Glomerular endothelial cell (primary cell): ENCODE measurements at regions not wholly inside any gene's neighbourhood (a gene's known extent, or its start where the extent isn't known, plus 50 kb on each side); places are given as distances from the start of the nearest gene placed in this dataset.

Experiments
- DNase-seq: peaks from one replicate; pipeline ENCODE4 v3.0.0-alpha.2; 2011; ENCODE audit warnings: low read depth, low spot score; ENCODE audit errors: extremely low read depth

DNA sequence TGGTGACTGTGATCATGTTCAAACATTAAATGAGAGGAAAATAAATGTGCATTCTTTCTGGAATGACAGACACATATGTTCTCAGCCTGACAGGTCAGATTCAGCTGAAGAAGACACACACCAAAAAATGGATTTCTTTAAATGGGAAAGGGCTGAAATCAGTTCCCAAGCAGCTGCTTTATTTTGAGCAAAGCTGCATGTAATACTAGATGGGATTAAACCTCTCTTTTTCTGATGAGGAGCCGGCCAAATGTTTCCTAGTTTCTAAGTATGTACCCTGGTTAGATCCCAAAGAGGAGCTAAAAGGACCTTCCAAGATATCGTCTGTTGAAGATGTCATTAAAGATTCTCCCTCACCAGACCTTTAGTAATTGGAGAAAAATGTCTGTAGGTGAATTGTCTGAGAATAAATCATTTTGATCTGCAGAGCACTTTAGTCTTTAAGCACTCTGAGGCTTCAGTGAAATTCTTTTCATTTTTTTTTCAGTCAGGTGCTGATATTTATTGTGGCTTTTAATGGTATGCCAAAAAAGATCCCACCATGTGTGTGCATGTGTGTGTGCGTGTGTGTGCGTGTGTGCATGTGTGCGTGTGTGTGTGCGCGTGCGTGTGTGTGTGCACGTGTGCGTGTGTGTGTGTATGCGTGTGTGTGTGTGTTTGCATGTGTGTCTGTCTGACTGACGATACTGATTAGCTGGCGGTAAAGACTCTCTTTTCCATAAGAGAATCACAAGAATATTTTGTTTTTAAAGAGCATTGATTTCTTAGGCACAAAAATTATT, 175.8 kb downstream of the IRS1 start:
- no peak for DNase-seq

DNA sequence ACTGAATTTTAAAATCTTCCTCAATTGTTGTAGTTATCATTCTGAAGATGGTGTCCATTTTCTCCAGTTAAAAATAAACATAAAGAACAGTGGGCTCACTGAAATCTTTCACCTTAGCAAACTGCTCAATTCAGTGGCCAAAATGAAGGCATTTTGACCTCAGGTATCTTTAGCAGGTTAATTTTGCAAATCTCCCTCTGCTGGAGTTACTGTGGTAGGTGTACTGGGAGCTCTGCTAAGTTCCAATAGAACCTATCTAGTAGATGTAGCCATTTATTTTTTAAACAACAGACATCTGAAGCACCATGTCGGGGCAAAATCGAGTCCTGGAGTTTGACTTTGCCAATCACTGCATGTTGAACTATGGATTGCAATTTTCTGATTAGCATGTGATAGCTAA, 177.1 kb downstream of the IRS1 start:
- no peak for DNase-seq

DNA sequence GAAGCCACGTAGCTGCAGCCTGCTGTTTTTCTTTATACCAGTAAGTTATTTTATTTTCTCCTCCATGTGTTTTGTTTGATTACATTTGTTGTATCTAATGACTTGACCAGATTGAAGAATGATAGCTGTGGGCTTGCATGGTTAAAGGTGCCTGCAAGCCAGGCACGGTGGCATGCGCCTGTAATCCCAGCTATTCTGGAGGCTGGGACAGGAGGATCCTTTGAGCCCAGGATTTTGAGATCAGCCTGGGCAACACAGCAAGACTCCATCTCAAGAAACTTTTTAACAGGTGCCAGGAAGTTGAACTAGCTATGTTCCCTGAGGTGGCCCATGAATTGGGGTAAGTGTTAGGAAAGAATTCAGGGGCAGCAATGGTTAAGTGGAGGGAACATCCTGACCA, 179.4 kb downstream of the IRS1 start:
- no peak for DNase-seq

DNA sequence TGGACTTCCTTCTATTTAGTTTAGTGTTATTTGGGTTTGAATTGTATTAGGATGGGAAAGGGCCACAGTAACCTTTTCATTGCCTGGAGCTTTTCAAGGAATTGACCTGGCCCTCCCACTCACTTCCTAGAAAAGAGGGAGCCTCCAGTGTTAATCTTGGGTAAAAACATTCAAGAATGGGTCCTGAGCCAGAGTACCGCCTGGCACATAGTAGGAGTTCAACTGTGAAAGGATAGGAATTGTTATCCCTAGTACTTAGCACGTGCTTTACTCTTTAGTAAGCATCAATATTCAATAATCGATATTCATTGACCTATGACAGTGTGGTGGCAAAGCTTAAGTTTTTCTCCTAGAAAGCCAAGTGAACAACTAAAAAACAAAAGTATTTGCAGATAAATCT, 179.9 kb downstream of the IRS1 start:
- DNase-seq = no peak

DNA sequence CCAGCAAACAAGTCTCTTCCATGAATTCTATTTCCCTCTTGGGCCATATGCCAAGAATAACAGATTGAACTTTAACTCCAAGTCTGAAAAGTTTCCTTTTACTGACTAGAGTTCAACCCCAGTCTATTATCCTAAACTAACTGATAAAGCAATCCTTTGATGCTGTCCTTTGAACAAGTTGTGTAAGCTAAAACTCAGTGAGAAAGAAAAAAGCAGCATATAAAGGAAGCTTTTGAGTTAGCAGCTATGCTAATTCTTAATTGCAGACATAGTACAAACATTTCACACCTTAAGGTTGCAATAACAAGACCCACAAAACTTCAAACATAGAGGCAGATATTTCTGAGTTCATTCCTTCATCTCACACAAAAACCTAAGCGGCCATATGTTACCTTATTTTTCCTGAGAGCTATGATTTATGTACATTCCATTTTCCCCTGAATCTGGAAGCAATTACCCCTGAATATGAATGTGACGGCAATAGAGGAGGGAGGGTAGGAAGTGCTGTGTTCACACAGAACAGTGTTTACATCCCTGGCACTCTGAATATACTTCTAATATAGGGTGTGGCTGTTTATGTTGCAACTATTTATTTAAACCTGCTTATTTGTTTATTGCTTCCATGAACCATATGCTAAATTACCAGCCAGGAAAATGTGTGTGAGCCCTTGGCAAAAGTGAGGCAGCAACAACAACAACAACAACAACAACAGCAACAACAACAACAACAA, 180.6 kb downstream of the IRS1 start:
- no peak for DNase-seq

DNA sequence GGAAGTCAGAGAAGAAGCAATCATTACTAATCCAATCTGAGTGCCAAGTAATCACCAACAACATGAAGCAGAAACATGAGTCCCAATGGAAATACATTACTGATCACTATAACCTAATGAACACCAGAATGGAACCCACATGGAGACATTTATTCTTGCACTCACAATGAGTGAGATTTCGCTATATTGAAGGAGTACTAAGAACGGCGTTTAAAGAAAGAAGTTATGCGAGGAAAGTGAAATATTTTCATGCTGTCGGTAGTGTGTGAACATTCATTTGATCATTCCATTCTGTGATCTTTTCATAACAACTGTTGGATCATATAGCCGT, 181.1 kb downstream of the IRS1 start:
- DNase-seq = no peak

DNA sequence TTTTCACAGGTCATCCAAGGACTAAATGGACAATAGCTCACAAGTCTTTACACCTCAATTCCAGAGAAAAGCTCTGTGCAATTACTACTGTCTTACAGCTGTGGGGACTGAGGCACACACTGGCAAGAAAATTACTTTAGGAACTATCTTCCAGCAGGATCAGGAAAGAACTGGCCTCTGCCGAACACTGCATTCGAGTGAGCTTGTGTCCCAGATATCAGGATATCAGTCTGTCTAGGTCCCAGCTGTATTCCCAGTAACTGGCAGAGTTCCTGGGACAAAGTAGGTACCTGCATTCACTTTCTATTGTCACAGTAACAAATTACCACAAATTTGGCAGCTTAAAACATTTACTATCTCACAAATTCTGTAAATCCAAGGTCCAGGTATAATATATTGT, 183.7 kb downstream of the IRS1 start:
- no peak for DNase-seq

DNA sequence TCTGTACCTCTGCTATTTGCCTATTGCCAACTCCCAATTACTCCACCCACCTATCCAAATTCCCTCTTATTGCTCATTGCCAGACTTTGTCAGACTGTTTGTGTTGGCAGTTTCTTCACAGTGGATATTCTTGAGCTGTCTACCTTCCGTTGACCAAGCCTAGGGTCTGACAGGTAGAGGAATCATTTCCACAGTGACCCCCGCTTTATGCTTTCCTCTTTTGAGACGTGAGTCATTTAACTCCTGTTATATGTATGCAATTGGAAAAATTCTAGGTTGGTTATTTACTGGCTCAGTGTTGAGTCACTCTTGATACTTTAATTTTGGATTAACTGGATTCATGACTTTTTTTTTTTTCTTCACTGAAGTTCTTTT, 187.7 kb downstream of the IRS1 start:
- DNase-seq = no peak

DNA sequence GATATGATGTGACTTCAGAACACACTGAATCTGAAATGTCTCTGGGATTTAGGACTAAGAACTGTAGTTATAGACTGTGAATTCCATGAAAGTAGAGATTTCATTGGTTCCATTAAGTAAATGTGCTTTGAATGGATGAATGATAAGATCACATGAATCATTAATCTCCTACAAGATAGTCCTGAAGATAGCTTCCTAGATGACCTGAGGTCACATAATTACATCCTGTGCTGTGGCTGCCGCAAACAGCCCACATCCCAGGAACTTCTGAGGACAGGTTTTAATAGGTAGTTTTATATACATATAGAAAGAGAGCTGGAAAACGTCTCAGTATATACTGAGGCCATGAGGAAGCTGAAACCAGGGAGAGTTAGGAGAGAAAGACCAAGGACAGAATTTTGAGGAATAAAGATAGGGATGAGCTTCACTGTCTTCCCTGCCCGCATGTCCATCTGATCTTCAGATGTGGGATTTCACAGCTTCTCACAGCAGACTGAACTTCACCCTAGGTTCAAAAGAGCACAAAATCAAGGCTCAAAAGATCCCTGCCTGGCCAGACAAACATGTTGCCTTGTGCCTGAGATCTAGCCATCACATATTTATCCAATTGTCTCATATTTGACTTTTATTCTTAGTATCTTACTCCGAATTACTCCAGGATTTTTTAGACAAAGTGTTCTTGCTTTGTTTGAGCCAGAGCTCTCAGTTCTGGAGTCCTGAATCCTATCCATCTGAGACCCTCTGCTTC, 188.2 kb downstream of the IRS1 start:
- DNase-seq = no peak

DNA sequence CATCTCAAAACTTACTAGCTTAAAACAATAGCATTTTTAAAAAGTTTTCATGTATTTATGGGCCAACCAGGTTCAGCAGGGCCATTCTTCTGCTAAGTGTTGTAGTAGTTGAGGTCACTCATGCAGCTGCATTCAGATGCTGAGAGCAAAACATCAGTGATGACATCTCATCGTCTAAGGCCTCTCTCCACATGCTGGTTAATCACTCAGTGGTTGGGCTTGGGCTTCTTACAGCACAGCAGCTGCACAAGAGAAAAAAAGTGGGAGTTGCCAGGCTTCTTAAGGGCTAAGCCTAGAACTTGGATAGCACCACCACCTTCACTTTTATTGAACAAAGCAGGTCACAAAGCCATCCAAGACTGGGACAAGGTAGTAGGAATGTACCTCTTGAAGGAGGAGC, 190.3 kb downstream of the IRS1 start:
- no peak for DNase-seq

DNA sequence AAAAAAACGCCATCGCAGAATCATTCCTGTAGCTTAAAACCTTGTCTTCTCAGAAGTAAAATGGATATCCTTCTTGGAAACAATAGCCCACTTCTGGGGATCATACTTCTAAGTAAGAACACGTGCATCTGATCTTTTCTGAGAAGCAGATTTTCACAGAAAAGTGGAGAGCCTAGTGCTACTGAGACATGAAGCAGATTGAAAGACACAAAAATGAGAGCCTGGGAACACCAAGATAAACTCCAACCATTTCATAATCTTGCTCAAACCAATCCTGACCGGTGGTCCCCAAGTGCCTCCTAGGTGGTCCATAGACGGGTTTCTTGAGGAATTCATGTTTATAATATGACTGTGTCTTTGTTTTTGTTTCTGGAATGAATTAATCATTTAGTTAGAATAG, 191.2 kb downstream of the IRS1 start:
- DNase-seq = no peak

DNA sequence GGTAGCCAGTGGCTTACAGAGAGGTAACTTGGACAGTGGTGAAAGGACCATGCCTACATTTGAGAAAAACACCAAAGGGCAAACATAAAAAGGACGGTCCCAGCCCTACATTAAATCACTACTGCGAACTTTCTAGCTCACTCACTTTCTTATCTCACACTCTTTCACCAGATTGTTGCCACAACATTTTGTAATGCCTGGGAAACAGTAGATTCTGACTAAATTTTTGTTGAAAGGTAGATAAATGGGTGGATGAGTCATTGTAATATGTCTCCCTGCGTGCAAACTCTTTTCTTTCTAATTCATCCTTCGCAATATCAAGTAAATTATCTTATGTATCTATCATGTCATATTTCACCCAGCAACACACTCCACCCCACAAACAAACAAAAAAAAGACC, 192.2 kb downstream of the IRS1 start:
- no peak for DNase-seq

DNA sequence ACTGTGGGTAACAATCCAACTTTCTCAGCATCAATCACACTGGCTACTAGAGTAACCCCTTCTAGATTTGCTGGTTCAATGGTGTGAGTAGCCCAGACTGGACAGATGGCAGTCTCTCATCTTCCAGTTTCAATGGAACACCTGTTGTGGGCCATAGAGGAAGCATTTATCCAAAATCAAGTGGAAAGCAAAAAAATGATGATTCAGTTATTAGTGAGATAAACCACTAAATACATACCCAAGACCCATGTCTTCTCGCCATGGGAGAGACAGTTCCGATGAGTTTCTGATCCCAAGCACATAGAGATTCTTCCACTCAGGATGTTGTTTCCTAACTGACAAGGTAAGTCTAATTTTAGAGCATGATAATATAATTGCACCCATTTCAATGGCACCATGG, 194.0 kb downstream of the IRS1 start:
- no peak for DNase-seq

DNA sequence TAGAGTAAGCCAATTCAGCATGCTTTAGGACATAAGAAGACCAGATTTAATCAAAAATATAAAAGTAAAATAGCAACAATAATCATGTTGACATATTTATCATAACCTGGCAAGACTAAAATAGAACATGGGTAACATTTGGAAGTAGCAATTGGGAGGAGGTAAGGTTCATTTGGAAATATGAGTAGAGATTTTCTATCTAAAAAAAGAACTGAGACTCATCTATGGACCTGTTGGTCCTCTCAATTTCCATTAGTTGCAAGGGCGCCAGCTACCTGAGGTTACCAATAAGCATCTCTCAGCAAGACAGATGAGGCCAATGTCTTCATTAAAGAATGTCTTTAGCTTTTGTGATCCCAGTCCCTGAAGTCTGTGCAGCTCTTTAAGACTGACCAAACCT, 196.0 kb downstream of the IRS1 start:
- no peak for DNase-seq

DNA sequence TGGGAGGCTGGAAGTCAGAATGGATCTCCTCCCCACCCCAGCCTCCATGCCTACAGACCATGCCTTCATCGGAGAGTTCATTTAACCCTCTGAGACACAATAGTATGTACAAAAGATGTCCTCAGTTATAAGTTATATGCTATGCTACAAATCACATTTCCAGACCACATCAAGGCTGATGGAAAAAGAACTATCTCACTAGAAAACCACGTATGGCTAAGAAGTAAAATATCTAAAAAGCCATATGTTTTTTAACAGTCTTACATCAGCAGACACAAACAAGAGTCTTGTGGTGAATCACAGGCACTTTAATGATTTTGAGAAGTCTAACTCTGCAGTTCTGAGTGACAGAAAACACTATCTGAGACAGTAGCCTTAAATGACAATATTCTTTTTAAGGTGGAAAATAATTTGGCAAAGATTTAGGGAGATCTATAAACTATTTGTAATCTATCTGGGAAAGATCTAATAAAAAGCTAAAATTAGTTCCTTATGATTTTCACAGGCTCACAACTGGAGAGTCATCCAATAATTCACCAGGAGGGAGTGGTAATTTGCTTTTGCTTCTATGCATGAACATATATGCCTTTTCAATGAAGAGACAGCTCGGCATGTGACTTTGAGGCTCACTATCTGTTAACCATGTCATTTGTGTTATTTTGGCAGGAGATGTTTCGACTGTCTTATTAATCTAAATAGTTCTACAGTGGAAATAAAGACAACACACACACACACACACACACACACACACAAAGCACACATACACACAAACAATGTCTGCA, 197.5 kb downstream of the IRS1 start:
- no peak for DNase-seq

DNA sequence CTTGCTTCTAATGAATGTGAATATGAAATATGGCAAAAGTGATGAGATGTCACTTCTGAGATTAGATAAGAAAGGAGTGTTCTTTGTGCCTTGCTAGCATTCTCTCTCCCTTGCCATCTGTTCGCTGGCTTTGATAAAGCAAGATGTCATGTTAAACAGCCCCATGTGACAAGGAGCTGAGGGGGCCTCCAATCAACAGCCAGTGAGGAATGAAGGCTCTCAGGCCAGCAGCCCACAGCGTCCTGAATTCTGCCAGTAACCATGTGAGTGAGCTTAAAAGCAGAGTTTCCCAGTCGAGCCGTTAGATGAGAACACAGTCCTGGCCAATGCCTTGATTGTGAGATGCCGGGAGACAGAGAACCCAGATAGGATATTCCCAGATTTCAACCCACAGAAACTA, 198.8 kb downstream of the IRS1 start:
- DNase-seq = no peak

DNA sequence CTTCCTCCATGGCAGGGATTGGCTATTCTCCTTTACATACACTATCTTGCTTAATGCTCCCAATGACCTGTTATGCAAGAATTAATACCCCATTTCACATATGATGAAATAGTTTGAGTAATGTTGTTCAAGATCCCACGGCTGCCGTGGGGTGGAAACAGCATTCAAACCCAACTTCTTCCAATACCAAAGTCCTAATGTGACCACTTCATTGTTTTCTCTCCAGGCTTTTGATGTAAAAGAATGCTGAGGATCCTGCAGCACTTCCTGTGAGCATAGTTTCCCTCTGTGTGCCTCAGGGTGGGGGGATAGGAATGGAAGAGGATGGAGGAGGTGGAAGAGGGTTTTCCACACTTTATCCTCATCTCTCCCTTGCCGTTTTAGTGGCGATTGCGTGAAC, 199.4 kb downstream of the IRS1 start:
- DNase-seq = no peak

DNA sequence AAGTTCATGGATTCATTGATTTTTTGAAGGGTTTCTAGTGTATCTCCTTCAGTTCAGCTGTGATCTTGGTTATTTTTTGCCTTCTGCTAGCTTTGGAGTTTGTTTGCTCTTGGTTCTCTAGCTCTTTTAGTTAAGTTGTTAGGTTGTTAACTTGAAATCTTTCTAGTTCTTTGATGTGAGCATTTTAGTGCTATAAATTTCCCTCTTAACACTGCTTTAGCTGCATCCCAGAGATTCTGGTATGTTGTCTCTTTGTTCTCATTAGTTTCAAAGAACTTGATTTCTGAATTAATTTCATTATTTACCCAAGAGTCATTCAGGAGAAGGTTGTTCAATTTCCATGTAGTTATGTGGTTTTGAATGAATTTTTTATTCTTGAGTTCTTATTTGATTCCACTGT, 210.6 kb downstream of the IRS1 start:
- DNase-seq = no peak

DNA sequence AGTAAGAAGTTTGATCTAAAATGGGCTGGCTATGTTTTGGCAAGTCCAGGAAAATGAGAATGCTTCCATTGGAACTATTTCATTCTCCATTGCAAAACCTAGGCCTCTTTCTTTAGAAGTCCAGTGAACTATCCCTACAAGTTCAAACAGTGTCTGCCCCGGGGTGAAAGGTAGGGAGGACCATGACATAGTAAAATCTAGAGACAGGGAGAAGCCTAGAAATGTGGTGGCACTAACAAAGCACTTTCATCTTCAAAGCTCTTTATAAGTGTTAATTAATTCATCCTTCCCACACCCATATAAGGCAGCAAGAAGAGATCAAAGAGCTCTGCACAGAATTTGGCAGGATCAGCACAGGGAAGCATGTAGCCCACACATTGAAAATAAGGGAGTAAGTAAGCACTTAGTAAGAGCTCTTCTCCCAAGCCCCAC, 214.5 kb downstream of the IRS1 start:
- DNase-seq = no peak

DNA sequence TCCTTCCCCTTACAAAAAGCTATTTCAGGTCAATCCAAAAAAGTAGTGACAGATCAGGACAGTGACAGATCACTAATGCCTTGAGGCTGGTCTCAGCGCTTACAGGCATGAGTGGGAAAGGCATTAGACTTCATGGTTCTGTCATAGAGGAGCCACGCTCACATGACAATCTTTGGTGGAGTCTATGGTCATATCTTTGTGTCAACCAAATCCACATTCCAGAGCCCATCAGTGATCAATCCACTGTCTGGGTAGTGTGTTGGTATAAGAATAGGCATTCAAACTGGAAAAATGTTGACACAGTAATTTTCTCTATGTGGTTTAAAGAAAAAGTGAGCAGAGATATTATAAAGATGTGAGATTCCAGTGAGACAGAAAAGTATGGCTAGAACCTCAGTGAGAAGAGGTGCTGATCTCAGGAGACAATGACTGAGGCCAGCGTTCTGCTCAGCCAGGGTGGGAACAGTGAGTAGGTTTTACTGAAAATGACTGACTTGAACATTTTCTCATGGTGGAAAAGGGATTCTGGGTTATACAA, 215.0 kb downstream of the IRS1 start:
- DNase-seq = no peak

DNA sequence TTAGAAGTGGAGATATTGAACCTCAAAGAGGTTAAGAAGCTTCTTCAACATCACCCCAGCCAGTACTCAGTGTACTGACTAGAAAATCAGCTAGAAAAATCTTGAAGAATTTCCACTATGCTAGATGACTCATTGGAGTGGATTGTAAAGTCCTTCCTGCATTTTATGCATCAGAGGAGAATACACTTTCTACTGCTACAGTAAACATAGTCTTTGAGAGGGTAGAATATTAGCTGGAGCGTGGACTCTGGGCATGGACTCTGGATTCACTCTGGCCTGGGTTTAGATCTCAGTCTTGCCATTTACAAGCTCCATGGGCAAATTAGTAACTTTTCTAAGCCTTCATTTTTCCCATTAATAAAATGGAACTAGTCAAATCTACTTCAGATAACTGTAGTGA, 215.9 kb downstream of the IRS1 start:
- DNase-seq = peak; percentile 2
